Neural progenitor cell (in vitro differentiated cells): ENCODE measurements at regions not wholly inside any gene's neighbourhood (a gene's known extent, or its start where the extent isn't known, plus 50 kb on each side); places are given as distances from the start of the nearest gene placed in this dataset.

Experiments
- DNase-seq: peaks from one replicate; pipeline ENCODE4 v3.0.0-alpha.2; 2016; ENCODE audit warnings: low spot score
- H2AFZ ChIP-seq: fragments of 200-600 bp; sonication (generic); replicated peaks from 2 replicates; pipeline ENCODE4 v1.6.1; 2016; ENCODE audit warnings: antibody characterized with exemption
- H3F3A ChIP-seq: fragments of 200-600 bp; sonication (generic); 2 replicates; pipeline ENCODE4 v1.6.1; 2016; ENCODE audit warnings: antibody characterized with exemption, low read depth
- H3K27ac ChIP-seq: fragments of 200-600 bp; sonication (generic); 2 replicates; pipeline ENCODE4 v1.5.1; 2016; ENCODE audit warnings: mild to moderate bottlenecking
- H3K27me3 ChIP-seq: fragments of 200-600 bp; sonication (generic); 2 replicates; pipeline ENCODE4 v1.6.1; 2016; ENCODE audit warnings: mild to moderate bottlenecking, moderate library complexity
- H3K36me3 ChIP-seq: fragments of 200-600 bp; sonication (generic); 2 replicates; pipeline ENCODE4 v1.5.1; 2016
- H3K4me1 ChIP-seq: fragments of 200-600 bp; sonication (generic); 2 replicates; pipeline ENCODE4 v1.6.1; 2016; ENCODE audit warnings: mixed run types
- H3K4me2 ChIP-seq: fragments of 200-600 bp; sonication (generic); 2 replicates; pipeline ENCODE4 v1.6.1; 2016
- H3K4me3 ChIP-seq: fragments of 200-600 bp; sonication (generic); 2 replicates; pipeline ENCODE4 v1.5.1; 2016
- H3K79me2 ChIP-seq: fragments of 200-600 bp; sonication (generic); 2 replicates; pipeline ENCODE4 v1.6.1; 2016; ENCODE audit warnings: low read depth
- H3K9ac ChIP-seq: fragments of 200-600 bp; sonication (generic); 2 replicates; pipeline ENCODE4 v1.6.1; 2016
- H3K9me3 ChIP-seq: fragments of 200-600 bp; sonication (generic); 2 replicates; pipeline ENCODE4 v1.5.1; 2016; ENCODE audit warnings: low read depth
- H4K20me1 ChIP-seq: fragments of 200-600 bp; sonication (generic); 2 replicates; pipeline ENCODE4 v1.6.1; 2016; ENCODE audit warnings: low read depth
- H3K27ac Mint-ChIP-seq: 3 replicates; pipeline ENCODE4 v1.8.0; 2021; ENCODE audit warnings: mixed read lengths
- H3K27me3 Mint-ChIP-seq: 2 replicates; pipeline ENCODE4 v1.8.0; 2022; ENCODE audit warnings: low read depth, mild to moderate bottlenecking, inconsistent platforms, moderate library complexity, mixed read lengths; ENCODE audit not compliant: insufficient read depth
- H3K36me3 Mint-ChIP-seq: 3 replicates; pipeline ENCODE4 v1.8.0; 2021; ENCODE audit warnings: mixed read lengths
- H3K4me1 Mint-ChIP-seq: 3 replicates; pipeline ENCODE4 v1.8.0; 2021; ENCODE audit warnings: mixed read lengths
- H3K4me3 Mint-ChIP-seq: 3 replicates; pipeline ENCODE4 v1.8.0; 2021; ENCODE audit warnings: mild to moderate bottlenecking, moderate library complexity, mixed read lengths
- H3K9me3 Mint-ChIP-seq: 3 replicates; pipeline ENCODE4 v1.8.0; 2020; ENCODE audit warnings: mixed read lengths
- CTCF ChIP-seq: fragments of 200-600 bp; sonication (generic); IDR thresholded peaks from 2 replicates; pipeline ENCODE4 v1.5.1; 2017; ENCODE audit warnings: antibody characterized with exemption, mild to moderate bottlenecking
- EZH2 ChIP-seq: fragments of 200-600 bp; sonication (generic); IDR thresholded peaks from 2 replicates; pipeline ENCODE4 v1.6.1; 2017; ENCODE audit warnings: antibody characterized with exemption, mild to moderate bottlenecking, moderate library complexity
- EZH2phosphoT487 ChIP-seq: fragments of 200-600 bp; sonication (generic); IDR thresholded peaks from 2 replicates; pipeline ENCODE4 v1.6.1; 2017; ENCODE audit warnings: antibody characterized with exemption

DNA sequence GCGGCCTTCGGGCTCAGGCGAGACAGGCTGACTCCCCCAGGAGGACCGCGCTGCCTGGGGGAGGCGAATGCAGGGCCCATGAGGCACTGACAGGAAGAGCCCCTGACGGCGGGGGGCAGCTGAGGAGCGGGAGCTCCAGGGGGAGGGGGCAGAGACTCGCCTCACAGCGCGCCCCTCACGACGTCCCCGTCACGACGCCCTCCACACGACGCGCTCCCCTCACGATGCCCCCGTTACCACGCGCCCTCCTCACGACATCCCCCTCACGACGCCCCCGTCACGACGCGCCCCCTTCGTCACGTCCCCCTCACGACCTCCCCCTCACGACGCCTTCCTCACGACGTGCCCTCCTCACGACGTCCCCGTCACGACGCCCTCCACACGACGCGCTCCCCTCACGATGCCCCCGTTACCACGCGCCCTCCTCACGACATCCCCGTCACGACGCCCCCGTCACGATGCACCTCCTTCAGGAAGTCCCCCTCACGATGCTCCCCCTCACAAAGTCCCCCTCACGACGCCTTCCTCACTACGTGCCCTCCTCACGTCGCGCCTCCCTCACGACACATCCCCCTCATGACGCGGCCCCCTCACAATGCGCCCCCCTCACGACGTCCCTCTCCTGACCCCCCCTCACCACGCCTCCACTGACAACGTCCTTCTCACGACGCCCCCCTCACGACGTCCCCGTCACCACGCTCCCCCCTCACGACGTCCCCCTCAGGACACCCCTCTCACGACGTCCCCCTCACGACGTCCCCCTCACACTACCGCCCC, 99.6 kb downstream of the ING1 start:
- no peak overlapping the region for H2AFZ ChIP-seq
- TF ChIP-seq EZH2 (no peak), CTCF (no peak), EZH2phosphoT487 (no peak)
- no peak overlapping the region for H3K27ac ChIP-seq
- H3K27me3 Mint-ChIP-seq, result peaks cover 7% of the 10 kb centered on the region
- no peak for DNase-seq
- no peak overlapping the region for H3K9ac ChIP-seq
- H3K27me3 ChIP-seq, result peaks cover 21% of the 10 kb centered on the region
- no peak overlapping the region for H3K4me2 ChIP-seq
- H4K20me1 ChIP-seq, result no peaks in the 10 kb centered on the region
- no peaks in the 10 kb centered on the region for H3K36me3 ChIP-seq
- no peaks in the 10 kb centered on the region for H3K9me3 ChIP-seq
- peaks cover 20% of the 10 kb centered on the region for H3K4me1 Mint-ChIP-seq
- no peaks in the 10 kb centered on the region for H3K79me2 ChIP-seq
- H3K4me3 Mint-ChIP-seq, result no peak overlapping the region
- peaks cover 5% of the 10 kb centered on the region for H3K9me3 Mint-ChIP-seq
- no peaks in the 10 kb centered on the region for H3K4me1 ChIP-seq
- no peak overlapping the region for H3K4me3 ChIP-seq
- H3K36me3 Mint-ChIP-seq, result peaks cover 2% of the 10 kb centered on the region
- H3K27ac Mint-ChIP-seq, result no peak overlapping the region
- no peaks in the 10 kb centered on the region for H3F3A ChIP-seq

DNA sequence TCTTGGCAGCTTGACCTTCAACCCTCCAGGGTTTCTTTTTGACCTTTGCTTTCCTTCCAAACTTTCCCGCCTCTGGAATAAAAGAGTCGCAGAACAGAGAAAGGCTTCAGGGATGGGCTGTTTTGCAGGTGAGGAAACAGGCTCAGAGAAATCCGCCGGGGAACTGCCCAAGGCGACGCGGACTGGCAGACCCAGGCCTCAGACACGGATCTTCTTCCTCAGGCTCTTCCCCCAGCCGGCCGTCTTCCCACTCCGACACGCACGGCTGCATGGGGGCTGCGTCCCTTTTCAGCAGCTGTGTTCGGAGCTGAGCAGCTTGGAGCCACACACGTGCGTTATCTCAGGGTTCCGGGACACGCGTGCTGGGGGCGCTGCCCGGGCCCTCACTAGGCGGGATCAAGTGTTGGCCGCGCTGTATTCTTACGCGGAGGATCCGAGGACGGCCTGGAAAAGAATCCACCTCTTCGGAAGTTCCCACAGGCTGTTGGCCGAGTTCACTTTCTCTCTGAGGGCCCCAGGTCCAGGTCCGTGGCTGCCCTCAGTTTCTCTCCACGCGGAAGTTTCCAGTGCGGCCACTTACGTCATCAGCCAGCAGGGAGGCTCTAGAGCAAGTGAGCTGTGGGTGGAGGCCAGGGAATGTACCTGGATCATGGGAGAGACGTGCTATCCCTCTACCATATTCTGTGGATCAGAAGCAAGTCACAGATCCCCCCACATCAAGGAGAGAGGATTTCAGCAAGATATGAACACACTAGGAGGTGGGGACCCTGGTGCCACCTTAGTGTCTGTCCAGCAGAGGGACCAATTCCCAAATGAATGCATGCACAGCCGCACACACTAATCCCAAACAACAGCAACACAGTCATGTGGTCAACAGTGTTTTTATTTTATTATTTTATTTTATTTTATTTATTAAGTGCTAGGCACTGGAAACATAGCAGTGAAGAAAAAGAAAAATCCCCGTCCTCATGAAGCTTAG, 100.4 kb downstream of the ING1 start:
- no peak overlapping the region for H2AFZ ChIP-seq
- no peaks in the 10 kb centered on the region for H3K9me3 ChIP-seq
- H3K27ac ChIP-seq, result no peak overlapping the region

More for the DNA sequence above, 100.4 kb downstream of the ING1 start:
- Mint-ChIP-seq H3K4me3 (peak overlapping the region; percentile 60), H3K9me3 (peaks cover 5% of the 10 kb centered on the region), H3K36me3 (peaks cover 2% of the 10 kb centered on the region), H3K27me3 (peaks cover 7% of the 10 kb centered on the region), H3K27ac (no peak overlapping the region), H3K4me1 (peaks cover 22% of the 10 kb centered on the region)
- Histone ChIP-seq H3K4me3 (no peak overlapping the region), H3K4me1 (no peaks in the 10 kb centered on the region), H3K36me3 (no peaks in the 10 kb centered on the region), H3K79me2 (no peaks in the 10 kb centered on the region), H3K4me2 (no peak overlapping the region), H3K27me3 (peaks cover 21% of the 10 kb centered on the region), H4K20me1 (no peaks in the 10 kb centered on the region), H3K9ac (no peak overlapping the region), H3F3A (no peaks in the 10 kb centered on the region)
- no peak for DNase-seq
- TF ChIP-seq CTCF (peak; percentile 19), EZH2phosphoT487 (no peak), EZH2 (no peak)
